Smooth muscle cell (in vitro differentiated cells): ENCODE measurements at regions not wholly inside any gene's neighbourhood (a gene's known extent, or its start where the extent isn't known, plus 50 kb on each side); places are given as distances from the start of the nearest gene placed in this dataset.
"Not testable (repeated sequence)": the region's sequence is repeated elsewhere in the genome, so short reads cannot be mapped to it uniquely, and the experiment has no call there.

Source experiments
- DNase-seq: peaks from one replicate; lab custom pipeline; 2025; ENCODE audit not compliant: unreplicated experiment; lab: John Stamatoyannopoulos, UW
- H2AFZ ChIP-seq: fragments of 200-600 bp; sonication (generic); 2 replicates; pipeline ENCODE4 v1.6.0; 2016; ENCODE audit warnings: antibody characterized with exemption, low read depth, mild to moderate bottlenecking
- H3F3A ChIP-seq: fragments of 200-600 bp; sonication (generic); 2 replicates; pipeline ENCODE4 v1.6.0; 2017; ENCODE audit warnings: antibody characterized with exemption, low read depth
- H3K27ac ChIP-seq: fragments of 200-600 bp; sonication (generic); 2 replicates; pipeline ENCODE4 v1.5.1; 2016; ENCODE audit warnings: low read depth, mild to moderate bottlenecking
- H3K27me3 ChIP-seq: fragments of 200-600 bp; sonication (generic); 2 replicates; pipeline ENCODE4 v1.6.1; 2016; ENCODE audit warnings: low read depth, mild to moderate bottlenecking
- H3K36me3 ChIP-seq: fragments of 200-600 bp; sonication (generic); 2 replicates; pipeline ENCODE4 v1.5.1; 2016; ENCODE audit warnings: low read depth
- H3K4me1 ChIP-seq: fragments of 200-600 bp; sonication (generic); 2 replicates; pipeline ENCODE4 v1.5.1; 2016; ENCODE audit warnings: low read depth
- H3K4me2 ChIP-seq: fragments of 200-600 bp; sonication (generic); 2 replicates; pipeline ENCODE4 v1.6.0; 2016; ENCODE audit warnings: mild to moderate bottlenecking
- H3K4me3 ChIP-seq: fragments of 200-600 bp; sonication (generic); 2 replicates; pipeline ENCODE4 v1.5.1; 2016; ENCODE audit warnings: mild to moderate bottlenecking
- H3K79me2 ChIP-seq: fragments of 200-600 bp; sonication (generic); 2 replicates; pipeline ENCODE4 v1.6.0; 2016; ENCODE audit warnings: low read depth, mild to moderate bottlenecking
- H3K9ac ChIP-seq: fragments of 200-600 bp; sonication (generic); 2 replicates; pipeline ENCODE4 v1.6.0; 2016; ENCODE audit warnings: low read depth
- H3K9me3 ChIP-seq: fragments of 200-600 bp; sonication (generic); replicated peaks from 2 replicates; pipeline ENCODE4 v1.5.1; 2016; ENCODE audit warnings: low read depth
- H4K20me1 ChIP-seq: fragments of 200-600 bp; sonication (generic); 2 replicates; pipeline ENCODE4 v1.6.0; 2016; ENCODE audit warnings: low read depth
- WGBS: methylation state at CpG from one replicate; pipeline ENCODE4 v1.1.7; 2016; ENCODE audit warnings: low lambda C conversion rate; 5-methylcytosine and 5-hydroxymethylcytosine counted together
- TF ChIP-seq, protein P1 (sequence below): fragments of 200-600 bp; sonication (generic); IDR thresholded peaks from 2 replicates; pipeline ENCODE4 v1.5.1; 2017; ENCODE audit warnings: borderline replicate concordance, mild to moderate bottlenecking, antibody characterized with exemption; ENCODE audit not compliant: insufficient read depth, poor library complexity, severe bottlenecking

- Histone ChIP-seq H3K36me3 (no peaks in the 10 kb centered on the region), H3K9me3 (no peaks in the 10 kb centered on the region), H3K27ac (no peak overlapping the region), H3K27me3 (no peaks in the 10 kb centered on the region), H3K79me2 (no peaks in the 10 kb centered on the region), H4K20me1 (no peaks in the 10 kb centered on the region), H3K9ac (no peak overlapping the region), H3K4me3 (no peak overlapping the region), H2AFZ (no peak overlapping the region), H3K4me1 (peaks cover under 1% of the 10 kb centered on the region), H3K4me2 (no peak overlapping the region), H3F3A (no peaks in the 10 kb centered on the region)
- WGBS = 96% methylated on average over 3 of the region's 3 CpGs
- TF ChIP-seq, protein P1, sequence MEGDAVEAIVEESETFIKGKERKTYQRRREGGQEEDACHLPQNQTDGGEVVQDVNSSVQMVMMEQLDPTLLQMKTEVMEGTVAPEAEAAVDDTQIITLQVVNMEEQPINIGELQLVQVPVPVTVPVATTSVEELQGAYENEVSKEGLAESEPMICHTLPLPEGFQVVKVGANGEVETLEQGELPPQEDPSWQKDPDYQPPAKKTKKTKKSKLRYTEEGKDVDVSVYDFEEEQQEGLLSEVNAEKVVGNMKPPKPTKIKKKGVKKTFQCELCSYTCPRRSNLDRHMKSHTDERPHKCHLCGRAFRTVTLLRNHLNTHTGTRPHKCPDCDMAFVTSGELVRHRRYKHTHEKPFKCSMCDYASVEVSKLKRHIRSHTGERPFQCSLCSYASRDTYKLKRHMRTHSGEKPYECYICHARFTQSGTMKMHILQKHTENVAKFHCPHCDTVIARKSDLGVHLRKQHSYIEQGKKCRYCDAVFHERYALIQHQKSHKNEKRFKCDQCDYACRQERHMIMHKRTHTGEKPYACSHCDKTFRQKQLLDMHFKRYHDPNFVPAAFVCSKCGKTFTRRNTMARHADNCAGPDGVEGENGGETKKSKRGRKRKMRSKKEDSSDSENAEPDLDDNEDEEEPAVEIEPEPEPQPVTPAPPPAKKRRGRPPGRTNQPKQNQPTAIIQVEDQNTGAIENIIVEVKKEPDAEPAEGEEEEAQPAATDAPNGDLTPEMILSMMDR = no peak
- DNase-seq = no peak
Measured at GRCh38 chr2:62654876-62655359, 50.6 kb upstream of the EHBP1 start.

- TF ChIP-seq, protein P1 = no peak
- 89% methylated on average over 3 of the region's 3 CpGs for WGBS
- no peaks in the 10 kb centered on the region for H3K9me3 ChIP-seq
- H3K27ac ChIP-seq = no peak overlapping the region
- DNase-seq = no peak
- H3K27me3 ChIP-seq = no peaks in the 10 kb centered on the region
- H3K4me2 ChIP-seq = no peak overlapping the region
- no peak overlapping the region for H3K4me3 ChIP-seq
- H4K20me1 ChIP-seq = no peaks in the 10 kb centered on the region
- H3K9ac ChIP-seq = no peak overlapping the region
- H3K79me2 ChIP-seq = no peaks in the 10 kb centered on the region
- no peaks in the 10 kb centered on the region for H3K4me1 ChIP-seq
- no peaks in the 10 kb centered on the region for H3F3A ChIP-seq
- no peaks in the 10 kb centered on the region for H3K36me3 ChIP-seq
- no peak overlapping the region for H2AFZ ChIP-seq
Measured at GRCh38 chr2:62654423-62654791, 51.1 kb upstream of the EHBP1 start.

DNA sequence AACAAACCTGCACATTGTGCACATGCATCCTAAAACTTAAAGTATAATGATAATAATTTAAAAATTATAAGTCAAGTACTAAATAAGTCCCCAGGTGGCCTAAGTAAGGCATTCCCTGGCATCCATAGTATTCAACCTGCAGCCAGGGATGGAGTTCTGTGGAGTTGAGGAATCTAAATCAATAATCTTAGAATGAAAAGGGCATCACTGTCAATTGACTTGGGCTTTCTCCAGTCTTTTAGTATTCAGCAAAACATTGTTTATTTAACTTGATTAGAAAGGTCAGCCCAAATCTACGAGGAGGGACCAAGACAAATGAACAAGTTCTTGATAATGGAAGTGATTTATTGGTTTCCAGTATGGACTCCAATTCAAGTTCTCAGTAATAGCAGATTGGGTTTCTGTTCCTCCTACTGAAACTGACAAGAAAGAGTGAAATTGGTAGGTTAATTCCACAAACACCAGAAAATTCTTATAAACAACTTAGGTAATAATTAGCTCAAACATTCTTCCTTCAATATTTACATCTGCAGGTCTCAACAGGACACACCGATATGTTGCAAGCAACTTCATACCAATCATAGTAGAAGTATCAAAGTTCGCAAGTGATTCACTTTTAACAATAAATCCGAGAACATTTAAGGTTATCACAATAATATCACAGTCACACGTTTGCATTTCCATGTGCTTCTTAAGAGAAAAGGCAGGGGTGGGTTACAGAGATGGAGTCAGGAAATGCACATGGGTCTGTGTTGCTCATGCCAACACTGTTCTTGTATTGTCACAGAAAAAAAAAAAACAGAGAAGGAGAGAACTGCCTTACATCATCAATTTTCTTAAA is 51.7 kb upstream of the EHBP1 start:
- H3K79me2 ChIP-seq = no peaks in the 10 kb centered on the region
- no peak overlapping the region for H3K27ac ChIP-seq
- H3K9me3 ChIP-seq = no peaks in the 10 kb centered on the region
- WGBS = 82% methylated on average over 5 of the region's 5 CpGs
- no peak overlapping the region for H3K9ac ChIP-seq
- H3F3A ChIP-seq = no peaks in the 10 kb centered on the region
- H3K36me3 ChIP-seq = no peaks in the 10 kb centered on the region
- DNase-seq = no peak
- no peaks in the 10 kb centered on the region for H3K4me1 ChIP-seq
- no peak overlapping the region for H3K4me2 ChIP-seq
- no peaks in the 10 kb centered on the region for H3K27me3 ChIP-seq
- no peak overlapping the region for H2AFZ ChIP-seq
- TF ChIP-seq, protein P1 = no peak
- no peak overlapping the region for H3K4me3 ChIP-seq
- no peaks in the 10 kb centered on the region for H4K20me1 ChIP-seq

DNA sequence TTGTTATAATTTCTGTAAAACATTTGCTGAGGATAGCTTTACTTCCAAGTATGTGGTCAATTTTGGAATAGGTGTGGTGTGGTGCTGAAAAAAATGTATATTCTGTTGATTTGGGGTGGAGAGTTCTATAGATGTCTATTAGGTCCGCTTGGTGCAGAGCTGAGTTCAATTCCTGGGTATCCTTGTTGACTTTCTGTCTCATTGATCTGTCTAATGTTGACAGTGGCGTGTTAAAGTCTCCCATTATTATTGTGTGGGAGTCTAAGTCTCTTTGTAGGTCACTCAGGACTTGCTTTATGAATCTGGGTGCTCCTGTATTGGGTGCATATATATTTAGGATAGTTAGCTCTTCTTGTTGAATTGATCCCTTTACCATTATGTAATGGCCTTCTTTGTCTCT is 56.4 kb upstream of the EHBP1 start:
- not testable (repeated sequence) for H4K20me1 ChIP-seq, H3K4me2 ChIP-seq, H3K27ac ChIP-seq, H3K9ac ChIP-seq, H3K36me3 ChIP-seq, H2AFZ ChIP-seq, DNase-seq, H3K79me2 ChIP-seq, H3K27me3 ChIP-seq, H3F3A ChIP-seq, H3K4me1 ChIP-seq, H3K4me3 ChIP-seq, H3K9me3 ChIP-seq
- 94% methylated on average over 2 of the region's 2 CpGs for WGBS
